ENCODE measurements at regions not wholly inside any gene's neighbourhood (a gene's known extent, or its start where the extent isn't known, plus 50 kb on each side); places are given as distances from the start of the nearest gene placed in this dataset.

GRCh38 chrX:42530027-42530426, 247.9 kb downstream of the PPP1R2C start:
- peak in 1 of 4 donors; percentile 3 for DNase-seq
- H3K36me3 ChIP-seq: no peaks in the 10 kb centered on the region
- no peak for ATAC-seq
- TF ChIP-seq, protein P1, sequence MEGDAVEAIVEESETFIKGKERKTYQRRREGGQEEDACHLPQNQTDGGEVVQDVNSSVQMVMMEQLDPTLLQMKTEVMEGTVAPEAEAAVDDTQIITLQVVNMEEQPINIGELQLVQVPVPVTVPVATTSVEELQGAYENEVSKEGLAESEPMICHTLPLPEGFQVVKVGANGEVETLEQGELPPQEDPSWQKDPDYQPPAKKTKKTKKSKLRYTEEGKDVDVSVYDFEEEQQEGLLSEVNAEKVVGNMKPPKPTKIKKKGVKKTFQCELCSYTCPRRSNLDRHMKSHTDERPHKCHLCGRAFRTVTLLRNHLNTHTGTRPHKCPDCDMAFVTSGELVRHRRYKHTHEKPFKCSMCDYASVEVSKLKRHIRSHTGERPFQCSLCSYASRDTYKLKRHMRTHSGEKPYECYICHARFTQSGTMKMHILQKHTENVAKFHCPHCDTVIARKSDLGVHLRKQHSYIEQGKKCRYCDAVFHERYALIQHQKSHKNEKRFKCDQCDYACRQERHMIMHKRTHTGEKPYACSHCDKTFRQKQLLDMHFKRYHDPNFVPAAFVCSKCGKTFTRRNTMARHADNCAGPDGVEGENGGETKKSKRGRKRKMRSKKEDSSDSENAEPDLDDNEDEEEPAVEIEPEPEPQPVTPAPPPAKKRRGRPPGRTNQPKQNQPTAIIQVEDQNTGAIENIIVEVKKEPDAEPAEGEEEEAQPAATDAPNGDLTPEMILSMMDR (IDR thresholded peaks at IDR 0.05): no peak
- no peak overlapping the region for H3K4me3 ChIP-seq
- intact Hi-C loops (cut with DNase I): no loop called here
- no peaks in the 10 kb centered on the region for H3K9me3 ChIP-seq
- H3K27me3 ChIP-seq: no peaks in the 10 kb centered on the region
- no peak overlapping the region for H3K27ac ChIP-seq
- no peaks in the 10 kb centered on the region for H3K4me1 ChIP-seq

DNA sequence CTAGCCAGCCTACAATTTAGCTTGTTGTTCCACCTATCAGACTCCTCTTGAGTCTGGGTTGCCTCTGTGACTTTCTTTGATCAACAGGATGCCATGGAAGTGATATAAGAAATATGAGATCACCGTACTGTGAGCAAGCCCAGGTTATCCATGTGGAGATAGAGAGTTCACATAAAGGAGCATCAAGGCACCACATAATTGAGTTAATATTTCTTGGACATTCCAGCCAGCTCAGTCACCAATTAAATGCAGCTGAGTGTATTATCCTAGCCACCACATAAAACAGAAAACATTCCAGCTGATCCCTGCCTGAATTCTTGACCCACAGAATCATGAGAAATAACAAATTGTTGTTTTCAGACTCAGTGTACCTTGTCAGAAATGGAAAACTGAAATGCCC, 253.6 kb downstream of the PPP1R2C start:
- Histone ChIP-seq H3K4me3 (no peak overlapping the region), H3K4me1 (no peaks in the 10 kb centered on the region), H3K27ac (no peak overlapping the region), H3K27me3 (no peaks in the 10 kb centered on the region), H3K36me3 (no peaks in the 10 kb centered on the region), H3K9me3 (no peaks in the 10 kb centered on the region)
- DNase-seq: no peak
- ATAC-seq: no peak
- TF ChIP-seq, protein P1 (IDR thresholded peaks at IDR 0.05): no peak
- intact Hi-C loops (cut with DNase I): no loop called here

- Histone ChIP-seq H3K4me3 (no peak overlapping the region), H3K9me3 (no peaks in the 10 kb centered on the region), H3K36me3 (no peaks in the 10 kb centered on the region), H3K27ac (no peak overlapping the region), H3K27me3 (no peaks in the 10 kb centered on the region), H3K4me1 (no peaks in the 10 kb centered on the region)
- TF ChIP-seq, protein P1 (IDR thresholded peaks at IDR 0.05): no peak
- intact Hi-C loops (cut with DNase I): no loop called here
- ATAC-seq (no peak), DNase-seq (peak in 1 of 4 donors; percentile 1)
Measured at GRCh38 chrX:42519666-42520231, 258.2 kb downstream of the PPP1R2C start.

DNA sequence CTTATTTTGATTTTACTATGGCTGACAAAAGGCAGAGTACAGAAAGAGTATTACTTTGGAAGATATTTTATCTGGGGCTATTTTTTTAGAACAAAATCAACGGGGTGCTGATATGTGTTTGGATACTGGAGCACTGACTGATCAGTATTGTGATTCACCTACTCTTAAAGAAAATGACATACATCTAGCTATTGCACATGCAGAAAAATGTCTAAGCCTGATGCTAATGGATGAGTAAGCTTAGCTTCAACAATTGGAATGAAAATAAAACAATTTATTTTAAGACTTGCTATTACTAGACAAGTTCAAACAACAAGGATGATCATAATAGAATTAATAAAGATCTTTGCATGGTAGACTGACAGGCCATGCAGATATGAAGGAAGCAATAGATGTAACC, 262.0 kb downstream of the PPP1R2C start:
- Histone ChIP-seq H3K9me3 (no peaks in the 10 kb centered on the region), H3K4me1 (no peaks in the 10 kb centered on the region), H3K36me3 (no peaks in the 10 kb centered on the region), H3K27me3 (no peaks in the 10 kb centered on the region), H3K27ac (no peak overlapping the region), H3K4me3 (no peak overlapping the region)
- ATAC-seq (no peak), DNase-seq (no peak)
- intact Hi-C loops (cut with DNase I): no loop called here
- TF ChIP-seq, protein P1 (IDR thresholded peaks at IDR 0.05): no peak

DNA sequence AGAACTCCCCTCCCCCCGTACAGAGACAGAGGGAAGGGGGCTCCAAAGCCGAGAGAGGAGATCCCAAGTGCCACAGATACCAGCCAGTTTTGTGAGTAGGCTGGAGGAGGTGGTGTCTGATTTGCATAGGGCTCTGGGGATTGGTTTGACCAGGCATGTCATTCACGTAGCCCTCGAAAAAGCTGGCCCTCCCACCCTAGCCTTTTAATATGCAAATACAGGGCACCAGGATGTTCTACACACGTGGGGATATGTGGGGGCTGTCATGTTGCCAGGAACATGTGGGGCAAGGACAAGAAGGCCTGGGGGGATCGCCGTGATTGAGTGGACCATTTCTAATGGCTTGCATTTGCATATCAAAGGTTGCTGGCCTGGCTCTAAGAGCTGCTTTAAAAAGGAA, 272.9 kb downstream of the PPP1R2C start:
- Histone ChIP-seq H3K27me3 (no peaks in the 10 kb centered on the region), H3K36me3 (no peaks in the 10 kb centered on the region), H3K4me3 (no peak overlapping the region), H3K9me3 (no peaks in the 10 kb centered on the region), H3K4me1 (no peaks in the 10 kb centered on the region), H3K27ac (no peak overlapping the region)
- TF ChIP-seq, protein P1 (IDR thresholded peaks at IDR 0.05): no peak
- DNase-seq: no peak
- intact Hi-C loops (cut with DNase I): no loop called here
- ATAC-seq: no peak
